ENCODE measurements at regions not wholly inside any gene's neighbourhood (a gene's known extent, or its start where the extent isn't known, plus 50 kb on each side); places are given as distances from the start of the nearest gene placed in this dataset.

DNA sequence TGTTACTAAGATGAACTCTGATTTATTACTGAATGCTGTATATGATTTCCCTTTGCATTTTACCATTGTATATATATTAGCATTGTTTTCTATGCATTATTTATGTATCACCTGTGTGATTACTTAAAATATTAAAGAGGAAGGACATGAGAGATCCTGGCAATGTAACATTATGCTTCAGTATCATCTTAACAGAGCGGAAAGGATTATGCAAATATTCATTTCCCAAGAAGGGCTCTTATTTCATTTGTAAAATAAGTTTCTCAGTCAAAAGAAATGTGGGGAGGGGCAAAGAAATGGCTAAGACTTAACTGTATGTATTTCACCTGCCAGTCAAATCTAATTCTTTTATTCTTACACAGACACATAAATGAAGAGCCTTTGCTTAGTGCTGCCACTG lies 654.2 kb upstream of the PKDCC start:
- Histone ChIP-seq H3K9me3 (peaks cover 0 to 3% of the 10 kb centered on the region in 2 donors), H3K4me1 (no peaks in the 10 kb centered on the region), H3K27ac (no peak overlapping the region), H3K4me3 (no peak overlapping the region), H3K36me3 (no peaks in the 10 kb centered on the region), H3K27me3 (no peaks in the 10 kb centered on the region)
- DNase-seq = no peak
- TF ChIP-seq, protein P1, sequence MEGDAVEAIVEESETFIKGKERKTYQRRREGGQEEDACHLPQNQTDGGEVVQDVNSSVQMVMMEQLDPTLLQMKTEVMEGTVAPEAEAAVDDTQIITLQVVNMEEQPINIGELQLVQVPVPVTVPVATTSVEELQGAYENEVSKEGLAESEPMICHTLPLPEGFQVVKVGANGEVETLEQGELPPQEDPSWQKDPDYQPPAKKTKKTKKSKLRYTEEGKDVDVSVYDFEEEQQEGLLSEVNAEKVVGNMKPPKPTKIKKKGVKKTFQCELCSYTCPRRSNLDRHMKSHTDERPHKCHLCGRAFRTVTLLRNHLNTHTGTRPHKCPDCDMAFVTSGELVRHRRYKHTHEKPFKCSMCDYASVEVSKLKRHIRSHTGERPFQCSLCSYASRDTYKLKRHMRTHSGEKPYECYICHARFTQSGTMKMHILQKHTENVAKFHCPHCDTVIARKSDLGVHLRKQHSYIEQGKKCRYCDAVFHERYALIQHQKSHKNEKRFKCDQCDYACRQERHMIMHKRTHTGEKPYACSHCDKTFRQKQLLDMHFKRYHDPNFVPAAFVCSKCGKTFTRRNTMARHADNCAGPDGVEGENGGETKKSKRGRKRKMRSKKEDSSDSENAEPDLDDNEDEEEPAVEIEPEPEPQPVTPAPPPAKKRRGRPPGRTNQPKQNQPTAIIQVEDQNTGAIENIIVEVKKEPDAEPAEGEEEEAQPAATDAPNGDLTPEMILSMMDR (IDR thresholded peaks at IDR 0.05) = no peak
- TF ChIP-seq POLR2A (IDR thresholded peaks at IDR 0.05) = no peak
- intact Hi-C loops (cut with DNase I; ENCODE audit: low total_unique reads) = no loop called here

DNA sequence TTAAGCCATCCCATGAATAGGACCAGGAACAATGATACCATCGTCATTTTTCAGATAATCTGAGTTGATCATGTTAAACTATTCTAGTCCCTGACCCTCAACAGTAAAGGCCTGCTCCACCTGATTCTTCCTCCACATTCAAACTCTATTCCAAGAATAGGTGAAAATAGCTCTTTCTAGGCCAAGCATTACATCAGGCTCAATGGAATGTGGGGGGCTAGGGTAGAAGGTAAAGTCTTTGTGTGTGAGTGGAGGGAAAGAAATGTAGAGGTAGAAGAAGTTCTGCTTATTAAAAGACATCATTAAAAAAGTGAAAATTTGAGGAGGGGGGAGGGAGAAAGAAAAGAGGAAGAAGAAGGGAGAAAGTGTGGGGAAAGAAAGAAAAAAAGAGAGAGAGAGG lies 653.3 kb upstream of the PKDCC start:
- H3K4me3 ChIP-seq = no peak overlapping the region
- no peaks in the 10 kb centered on the region for H3K36me3 ChIP-seq
- TF ChIP-seq POLR2A (IDR thresholded peaks at IDR 0.05) = no peak
- TF ChIP-seq, protein P1 (IDR thresholded peaks at IDR 0.05) = no peak
- H3K9me3 ChIP-seq = peaks cover 0 to 2% of the 10 kb centered on the region in 2 donors
- no peaks in the 10 kb centered on the region for H3K4me1 ChIP-seq
- no peak for DNase-seq
- H3K27me3 ChIP-seq = no peaks in the 10 kb centered on the region
- intact Hi-C loops (cut with DNase I; ENCODE audit: low total_unique reads) = no loop called here
- H3K27ac ChIP-seq = no peak overlapping the region

DNA sequence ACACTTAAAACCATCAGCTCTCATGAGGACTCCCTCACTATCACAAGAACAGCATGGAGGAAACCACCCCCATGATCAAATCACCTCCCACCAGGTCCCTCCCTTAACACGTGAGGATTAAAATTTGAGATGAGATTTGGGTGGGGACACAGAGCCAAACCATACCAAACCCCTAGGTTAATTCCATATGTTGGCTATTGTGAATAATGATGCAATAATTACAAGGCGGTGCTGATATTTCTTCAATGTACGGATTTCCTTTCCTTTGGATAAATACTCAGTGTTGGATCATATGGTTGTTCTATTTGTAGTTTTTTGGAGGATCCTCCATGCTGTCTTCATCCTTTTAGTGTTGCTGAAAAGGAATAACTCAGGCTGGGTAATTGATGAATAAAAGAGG lies 652.1 kb upstream of the PKDCC start:
- TF ChIP-seq POLR2A (IDR thresholded peaks at IDR 0.05) = no peak
- TF ChIP-seq, protein P1 (IDR thresholded peaks at IDR 0.05) = no peak
- no peaks in the 10 kb centered on the region for H3K9me3 ChIP-seq
- no peaks in the 10 kb centered on the region for H3K4me1 ChIP-seq
- no peaks in the 10 kb centered on the region for H3K27me3 ChIP-seq
- H3K27ac ChIP-seq = no peak overlapping the region
- DNase-seq = no peak
- intact Hi-C loops (cut with DNase I; ENCODE audit: low total_unique reads) = no loop called here
- H3K36me3 ChIP-seq = no peaks in the 10 kb centered on the region
- no peak overlapping the region for H3K4me3 ChIP-seq

DNA sequence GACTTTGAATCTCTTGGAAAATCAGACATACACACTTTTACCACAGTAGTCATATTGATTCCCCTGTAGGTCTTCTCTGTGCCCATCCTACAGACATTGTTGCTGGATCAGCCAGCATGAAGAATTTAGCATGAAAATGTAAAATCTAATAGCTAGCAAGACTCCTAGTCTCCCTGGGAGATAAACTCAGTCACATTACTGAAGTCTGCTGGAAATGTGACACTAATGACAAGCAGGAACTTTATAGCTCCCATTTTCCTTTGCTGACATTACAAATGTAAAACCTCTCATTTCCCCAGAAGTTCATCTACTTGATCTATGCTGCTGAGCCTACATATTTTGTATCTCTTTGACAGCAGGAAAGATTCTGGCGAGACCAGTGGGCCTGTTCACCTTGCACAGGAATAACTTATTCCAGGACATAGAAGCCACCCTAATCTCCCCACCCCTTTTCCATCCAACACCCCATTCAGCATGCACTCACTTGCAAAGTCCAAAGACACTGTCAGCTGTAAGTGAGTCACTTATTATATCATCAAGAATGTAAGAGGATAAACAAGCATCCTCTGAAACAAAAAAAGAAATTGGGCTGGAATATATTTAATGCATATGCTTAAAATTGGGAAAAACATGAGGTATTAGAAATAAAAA lies 648.3 kb upstream of the PKDCC start:
- intact Hi-C loops (cut with DNase I; ENCODE audit: low total_unique reads) = no loop called here
- no peak overlapping the region for H3K27ac ChIP-seq

DNA sequence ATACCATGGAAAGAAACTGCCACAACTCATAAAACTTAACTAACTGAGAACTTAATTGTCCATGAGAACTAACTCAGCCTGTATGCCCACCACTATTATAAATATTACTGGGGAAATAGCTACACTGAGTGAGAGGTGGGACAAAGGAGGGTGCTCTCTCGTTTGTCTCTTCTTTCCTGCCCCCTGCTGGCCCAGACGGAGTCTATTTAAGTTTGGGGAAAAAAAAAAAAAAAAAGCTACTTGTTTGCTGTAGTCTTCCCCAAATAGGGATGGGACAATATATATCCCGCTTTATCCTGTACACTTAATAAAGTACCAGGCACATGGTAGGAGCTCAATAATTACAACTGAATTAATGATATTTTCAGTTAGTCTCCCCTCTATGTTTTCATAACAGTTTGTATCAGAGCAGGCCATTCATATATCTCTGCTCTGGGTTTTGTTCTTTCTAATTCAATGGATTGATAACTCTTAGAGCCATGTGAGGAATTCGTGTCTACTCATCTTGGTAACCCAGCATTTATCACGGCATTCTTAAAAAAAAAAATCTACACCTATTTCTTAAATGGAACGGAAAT lies 647.6 kb upstream of the PKDCC start:
- TF ChIP-seq POLR2A (IDR thresholded peaks at IDR 0.05) = no peak
- TF ChIP-seq, protein P1 (IDR thresholded peaks at IDR 0.05) = no peak
- intact Hi-C loops (cut with DNase I; ENCODE audit: low total_unique reads) = no loop called here
- no peak for DNase-seq
- H3K27ac ChIP-seq = no peak overlapping the region
- H3K36me3 ChIP-seq = no peaks in the 10 kb centered on the region
- no peaks in the 10 kb centered on the region for H3K4me1 ChIP-seq
- H3K27me3 ChIP-seq = no peaks in the 10 kb centered on the region
- H3K9me3 ChIP-seq = no peaks in the 10 kb centered on the region
- H3K4me3 ChIP-seq = no peak overlapping the region

More for the DNA sequence above, 648.3 kb upstream of the PKDCC start:
- Histone ChIP-seq H3K27me3 (no peaks in the 10 kb centered on the region), H3K9me3 (no peaks in the 10 kb centered on the region), H3K36me3 (no peaks in the 10 kb centered on the region), H3K4me1 (no peaks in the 10 kb centered on the region), H3K4me3 (no peak overlapping the region)
- TF ChIP-seq POLR2A (IDR thresholded peaks at IDR 0.05) = no peak
- TF ChIP-seq, protein P1 (IDR thresholded peaks at IDR 0.05) = no peak
- no peak for DNase-seq

Data from uterus (tissue), 3 donors.